IgD-negative memory B cell (primary cell): ENCODE measurements at regions not wholly inside any gene's neighbourhood (a gene's known extent, or its start where the extent isn't known, plus 50 kb on each side); places are given as distances from the start of the nearest gene placed in this dataset.

Experiments
- H3K27ac Mint-ChIP-seq, 3 donors: one replicate each; pipeline ENCODE4 v1.8.0; 2020 to 2022; ENCODE audit warnings: mild to moderate bottlenecking in 3 of 3, mixed read lengths in 3 of 3, moderate library complexity in 1 of 3
- H3K27me3 Mint-ChIP-seq: one replicate; pipeline ENCODE4 v1.8.0; 2021; ENCODE audit warnings: mixed read lengths
- H3K36me3 Mint-ChIP-seq: one replicate; pipeline ENCODE4 v1.8.0; 2020; ENCODE audit warnings: mild to moderate bottlenecking, mixed read lengths
- H3K4me1 Mint-ChIP-seq, 3 donors: one replicate each; pipeline ENCODE4 v1.8.0; 2020 to 2022; ENCODE audit warnings: mixed read lengths in 3 of 3, mild to moderate bottlenecking in 1 of 3
- H3K4me3 Mint-ChIP-seq, 4 donors: one replicate each; pipeline ENCODE4 v1.8.0; 2020 to 2022; ENCODE audit warnings: mild to moderate bottlenecking in 4 of 4, mixed read lengths in 4 of 4, moderate library complexity in 3 of 4
- H3K9me3 Mint-ChIP-seq, 3 donors: one replicate each; pipeline ENCODE4 v1.8.0; 2020 to 2021; ENCODE audit warnings: mixed read lengths in 3 of 3, mild to moderate bottlenecking in 1 of 3

DNA sequence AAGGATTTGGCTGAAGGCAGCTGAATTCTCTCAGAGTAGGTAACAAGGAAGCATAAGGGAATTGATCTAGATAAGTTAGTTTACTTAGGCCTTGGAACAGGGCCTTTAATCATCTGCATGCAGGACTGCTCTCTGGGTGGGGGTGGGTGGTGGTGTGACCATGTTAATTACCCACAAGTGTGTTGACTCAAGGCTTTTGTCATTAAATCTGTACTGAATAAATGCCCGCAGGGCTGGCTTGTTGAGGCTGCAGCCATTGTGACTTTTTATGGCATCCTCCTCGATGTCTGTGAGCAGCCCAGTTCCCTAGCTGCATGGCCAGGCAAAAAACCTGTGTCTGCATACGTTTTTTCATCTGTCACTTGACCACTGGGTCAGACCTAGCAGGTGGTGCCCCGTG is 63.5 kb upstream of the ASCC3 start:
- Mint-ChIP-seq H3K9me3 (peaks cover 4 to 23% (median 18%) of the 10 kb centered on the region in 3 donors), H3K4me1 (no peaks in the 10 kb centered on the region), H3K27ac (no peak overlapping the region), H3K4me3 (no peak overlapping the region), H3K27me3 (no peaks in the 10 kb centered on the region), H3K36me3 (peaks cover 1% of the 10 kb centered on the region)

DNA sequence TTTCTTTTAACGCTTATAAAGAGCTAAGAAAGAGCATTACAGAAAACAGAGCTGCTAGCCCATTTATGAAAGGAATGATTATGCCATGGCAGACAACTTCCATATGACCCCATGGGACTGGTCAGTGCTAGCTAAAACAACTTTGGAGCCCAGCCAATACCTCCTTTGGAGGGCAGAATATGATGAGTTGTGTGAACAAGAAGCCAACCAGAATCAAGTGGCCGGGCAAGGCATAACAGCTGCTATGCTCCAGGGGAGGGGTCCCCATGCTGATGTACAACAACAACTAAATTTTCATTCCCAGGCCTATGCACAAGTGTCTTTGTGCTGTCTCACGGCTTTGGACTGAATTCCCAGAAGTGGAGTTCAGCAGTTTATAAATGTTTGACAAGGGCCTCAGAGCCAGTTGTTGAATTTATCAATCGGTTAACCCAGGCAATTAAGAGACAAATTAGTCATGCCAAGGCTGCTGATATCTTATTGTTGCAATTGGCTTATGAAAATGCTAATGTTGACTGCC is 65.0 kb upstream of the ASCC3 start:
- H3K27me3 Mint-ChIP-seq, result no peaks in the 10 kb centered on the region

DNA sequence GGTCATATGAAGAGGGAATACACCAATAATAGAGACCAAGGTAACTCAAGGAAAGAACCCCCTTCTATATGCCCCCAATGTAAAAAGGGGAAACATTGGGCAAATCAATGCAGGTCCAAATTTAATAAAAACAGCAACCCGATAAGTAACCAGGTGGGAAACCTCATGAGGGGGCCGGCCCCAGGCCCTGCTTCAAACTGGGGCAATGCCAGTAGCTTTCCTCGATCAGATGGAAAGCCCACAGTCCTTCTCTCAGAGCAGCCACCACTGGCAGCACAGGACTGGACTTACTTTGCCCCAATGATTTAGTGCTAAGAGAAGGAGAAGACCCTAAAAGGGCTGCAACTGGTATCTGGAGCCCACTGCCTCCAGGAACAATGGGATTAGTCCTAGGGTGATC is 65.6 kb upstream of the ASCC3 start:
- Mint-ChIP-seq H3K4me3 (no peak overlapping the region), H3K27ac (no peak overlapping the region), H3K27me3 (no peaks in the 10 kb centered on the region), H3K4me1 (no peaks in the 10 kb centered on the region), H3K9me3 (peaks cover 4 to 18% (median 17%) of the 10 kb centered on the region in 3 donors), H3K36me3 (peaks cover 1% of the 10 kb centered on the region)

More for the DNA sequence above, 65.0 kb upstream of the ASCC3 start:
- Mint-ChIP-seq H3K9me3 (peaks cover 4 to 18% (median 17%) of the 10 kb centered on the region in 3 donors), H3K4me3 (no peak overlapping the region), H3K27ac (no peak overlapping the region), H3K36me3 (peaks cover 1% of the 10 kb centered on the region), H3K4me1 (no peaks in the 10 kb centered on the region)

DNA sequence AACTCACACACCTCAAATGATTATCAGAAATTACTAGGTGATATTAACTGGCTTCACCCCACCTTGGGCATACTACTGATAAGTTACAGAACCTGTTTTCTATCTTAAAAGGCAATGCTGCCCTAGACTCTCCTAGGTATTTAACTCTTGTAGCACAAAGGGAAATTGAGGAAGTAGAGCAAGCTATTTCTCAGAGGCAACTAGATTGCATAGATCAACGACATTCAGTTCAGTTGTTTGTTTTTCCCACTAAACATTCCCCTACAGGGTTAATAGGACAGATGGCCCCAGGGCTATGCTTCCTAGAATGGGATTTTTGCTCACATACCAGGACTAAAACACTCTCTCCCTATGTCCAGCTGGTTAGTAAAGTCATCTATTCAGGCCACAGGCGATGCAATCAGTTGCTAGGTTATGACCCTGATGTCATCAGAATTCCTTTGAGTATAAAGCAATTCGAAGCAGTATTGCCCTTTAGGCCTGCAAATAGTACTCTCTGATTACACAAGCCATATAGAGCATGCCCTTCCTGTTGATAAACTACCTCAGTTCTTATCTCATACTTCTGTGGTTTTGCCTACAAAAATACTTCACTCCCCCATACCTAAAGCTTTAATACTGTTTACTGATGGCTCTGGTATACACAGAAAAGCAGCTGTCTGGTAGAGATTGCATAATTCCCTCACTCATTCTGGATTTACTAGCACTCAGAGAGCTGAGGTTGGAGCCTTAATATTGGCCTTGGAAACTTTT is 67.4 kb upstream of the ASCC3 start:
- Mint-ChIP-seq H3K4me3 (no peak overlapping the region), H3K27me3 (no peaks in the 10 kb centered on the region), H3K27ac (no peak overlapping the region), H3K36me3 (no peaks in the 10 kb centered on the region), H3K4me1 (no peaks in the 10 kb centered on the region), H3K9me3 (peaks cover 4 to 18% (median 17%) of the 10 kb centered on the region in 3 donors)

DNA sequence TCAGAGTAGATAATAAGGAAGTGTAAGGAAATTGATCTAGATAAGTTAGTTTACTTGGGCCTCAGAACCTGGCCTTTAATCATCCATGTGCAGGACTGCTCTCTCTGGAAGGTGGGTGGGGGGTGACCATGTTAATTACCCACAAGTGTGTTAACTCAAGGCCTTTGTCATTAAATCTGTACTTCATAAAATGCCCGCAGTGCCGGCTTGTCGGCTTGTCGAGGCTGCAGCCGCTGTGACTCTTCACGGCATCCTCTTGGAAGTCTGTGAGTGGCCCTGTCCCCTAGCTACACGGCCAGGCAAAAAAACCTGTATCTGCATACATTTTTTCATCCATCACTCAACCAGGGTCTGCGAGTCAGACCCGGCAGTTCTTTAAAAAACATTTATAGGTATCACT is 70.9 kb upstream of the ASCC3 start:
- no peaks in the 10 kb centered on the region for H3K27me3 Mint-ChIP-seq
- no peak overlapping the region for H3K4me3 Mint-ChIP-seq
- no peaks in the 10 kb centered on the region for H3K36me3 Mint-ChIP-seq
- no peaks in the 10 kb centered on the region for H3K4me1 Mint-ChIP-seq
- no peak overlapping the region for H3K27ac Mint-ChIP-seq
- H3K9me3 Mint-ChIP-seq, result peaks cover 6 to 18% (median 15%) of the 10 kb centered on the region in 3 donors

DNA sequence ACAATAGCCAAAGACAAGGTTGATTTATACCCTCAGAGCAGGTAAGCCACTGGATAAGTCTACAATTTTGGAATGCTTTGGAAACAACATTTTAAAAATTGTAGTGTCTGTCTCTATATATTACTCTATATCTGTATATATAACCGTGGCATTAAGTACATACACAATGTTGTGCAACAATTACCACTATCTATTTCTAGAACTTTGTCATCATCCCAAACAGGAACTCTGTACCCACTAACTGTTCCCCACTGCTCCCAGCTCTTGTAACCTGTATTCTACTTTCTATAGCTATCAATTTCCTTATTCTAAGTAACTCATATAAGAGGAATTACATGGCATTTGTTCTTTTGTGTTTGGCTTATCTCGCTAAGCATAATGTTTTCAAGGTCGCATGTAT is 78.2 kb upstream of the ASCC3 start:
- Mint-ChIP-seq H3K9me3 (peaks cover 0 to 5% (median 0%) of the 10 kb centered on the region in 3 donors), H3K36me3 (peaks cover 2% of the 10 kb centered on the region), H3K4me1 (no peaks in the 10 kb centered on the region), H3K27ac (no peak overlapping the region), H3K27me3 (peaks cover 1% of the 10 kb centered on the region), H3K4me3 (no peak overlapping the region)

DNA sequence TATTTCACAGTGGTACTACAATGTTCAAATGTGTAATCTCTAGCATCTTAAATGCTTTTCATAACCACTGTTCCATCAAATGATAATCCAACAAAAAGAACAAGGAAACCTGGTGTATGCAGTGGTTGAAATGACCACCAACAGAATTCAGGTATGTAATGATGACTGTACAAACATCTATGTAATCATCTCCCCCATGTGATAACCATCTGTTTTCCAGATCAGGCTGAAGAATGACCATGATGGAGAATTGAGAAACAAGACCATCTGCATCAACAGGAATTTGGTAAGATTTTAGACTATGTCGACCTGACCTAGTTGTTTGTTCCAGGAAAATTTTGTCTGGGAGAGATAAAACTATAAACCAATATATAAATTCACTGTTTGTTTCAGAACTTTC is 81.3 kb upstream of the ASCC3 start:
- Mint-ChIP-seq H3K4me3 (no peak overlapping the region), H3K36me3 (peaks cover 2% of the 10 kb centered on the region), H3K27ac (no peak overlapping the region), H3K27me3 (peaks cover 1% of the 10 kb centered on the region), H3K9me3 (peaks cover 0 to 2% (median 0%) of the 10 kb centered on the region in 3 donors), H3K4me1 (no peaks in the 10 kb centered on the region)

DNA sequence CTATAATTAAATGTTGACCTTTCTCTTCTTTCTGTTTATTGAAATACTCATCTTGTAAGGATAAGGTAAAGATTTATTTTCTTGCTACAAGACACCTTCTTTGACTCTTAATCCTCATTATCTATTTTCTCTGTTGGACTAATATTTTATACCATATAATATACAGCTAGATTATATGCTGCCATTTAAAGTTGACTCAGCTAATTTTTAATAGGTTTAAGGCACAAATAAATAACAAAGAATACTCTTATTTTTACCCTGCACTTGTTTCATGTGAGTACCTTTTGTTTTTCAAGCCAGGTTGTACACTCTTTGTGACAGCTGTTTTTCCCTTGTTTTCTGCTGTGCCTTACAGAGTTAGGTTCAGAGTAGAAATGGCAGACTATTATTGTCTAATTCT is 83.9 kb upstream of the ASCC3 start:
- no peak overlapping the region for H3K27ac Mint-ChIP-seq
- H3K4me1 Mint-ChIP-seq, result no peaks in the 10 kb centered on the region
- H3K36me3 Mint-ChIP-seq, result peaks cover under 1% of the 10 kb centered on the region
- no peak overlapping the region for H3K4me3 Mint-ChIP-seq
- H3K9me3 Mint-ChIP-seq, result peaks cover 2 to 5% (median 4%) of the 10 kb centered on the region in 3 donors
- H3K27me3 Mint-ChIP-seq, result peaks cover 3% of the 10 kb centered on the region

DNA sequence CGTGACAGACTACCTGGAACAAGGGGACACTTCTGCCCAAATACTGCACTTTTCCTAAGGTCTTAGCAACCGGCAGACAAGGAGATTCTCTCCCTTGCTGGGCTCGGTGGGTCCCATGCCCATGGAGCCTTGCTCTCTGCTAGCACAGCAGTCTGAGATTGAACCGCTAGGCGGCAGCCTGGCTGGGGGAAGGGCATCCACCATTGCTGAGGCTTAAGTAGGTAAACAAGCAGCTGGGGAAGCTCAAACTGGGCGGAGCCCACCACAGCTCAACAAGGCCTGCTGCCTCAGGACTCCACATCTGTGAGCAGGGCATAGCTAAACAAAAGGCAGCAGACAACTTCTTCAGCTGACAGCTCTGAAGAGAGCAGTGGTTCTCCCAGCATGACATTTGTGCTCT is 87.8 kb upstream of the ASCC3 start:
- Mint-ChIP-seq H3K36me3 (no peaks in the 10 kb centered on the region), H3K27me3 (peaks cover 2% of the 10 kb centered on the region), H3K27ac (no peak overlapping the region), H3K4me3 (no peak overlapping the region), H3K9me3 (peaks cover 3 to 19% (median 12%) of the 10 kb centered on the region in 3 donors), H3K4me1 (no peaks in the 10 kb centered on the region)

DNA sequence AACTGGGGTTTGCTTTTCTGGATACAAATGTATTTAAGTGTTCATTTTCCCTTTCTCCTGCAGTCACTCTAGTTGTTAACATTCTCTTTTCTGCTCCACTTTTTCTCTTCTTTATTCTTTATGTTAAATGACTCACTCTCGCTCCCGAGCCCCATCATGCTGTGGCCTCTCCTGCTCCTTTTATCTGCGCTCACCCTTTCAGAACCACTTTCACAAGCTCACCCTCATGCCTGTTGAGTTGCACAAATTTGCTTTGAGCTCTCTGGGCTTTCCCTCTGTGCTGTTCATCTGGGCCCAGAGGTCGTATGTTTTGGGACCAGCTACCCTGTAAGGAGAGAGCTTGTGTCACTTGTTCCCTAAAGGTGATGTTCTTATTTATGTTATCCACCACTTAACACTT is 98.1 kb upstream of the ASCC3 start:
- peaks cover 0 to 2% (median 0%) of the 10 kb centered on the region in 3 donors for H3K9me3 Mint-ChIP-seq
- no peak overlapping the region for H3K4me3 Mint-ChIP-seq
- H3K27me3 Mint-ChIP-seq, result no peaks in the 10 kb centered on the region
- H3K36me3 Mint-ChIP-seq, result no peaks in the 10 kb centered on the region
- H3K27ac Mint-ChIP-seq, result no peak overlapping the region
- H3K4me1 Mint-ChIP-seq, result no peaks in the 10 kb centered on the region

DNA sequence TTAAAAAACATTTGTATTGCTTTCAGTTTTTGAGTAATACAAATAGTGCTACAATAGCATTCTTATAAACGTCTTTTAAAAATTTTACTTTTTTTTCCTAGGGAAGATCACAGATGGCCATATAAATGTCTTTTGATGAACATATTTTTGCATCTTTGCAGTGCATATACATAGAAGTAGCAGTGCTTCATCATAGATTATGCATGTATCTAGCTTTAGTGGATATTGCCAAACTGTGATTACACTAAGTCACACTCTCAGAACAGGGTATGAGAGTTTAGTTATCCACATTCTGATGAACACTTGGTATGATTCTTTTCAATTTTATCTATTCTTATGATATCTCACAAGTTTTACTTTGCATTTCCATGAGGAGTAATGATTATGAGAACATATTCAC is 99.8 kb upstream of the ASCC3 start:
- Mint-ChIP-seq H3K4me3 (no peak overlapping the region), H3K9me3 (peaks cover 0 to 2% (median 0%) of the 10 kb centered on the region in 3 donors), H3K36me3 (no peaks in the 10 kb centered on the region), H3K27ac (no peak overlapping the region), H3K27me3 (no peaks in the 10 kb centered on the region), H3K4me1 (no peaks in the 10 kb centered on the region)

DNA sequence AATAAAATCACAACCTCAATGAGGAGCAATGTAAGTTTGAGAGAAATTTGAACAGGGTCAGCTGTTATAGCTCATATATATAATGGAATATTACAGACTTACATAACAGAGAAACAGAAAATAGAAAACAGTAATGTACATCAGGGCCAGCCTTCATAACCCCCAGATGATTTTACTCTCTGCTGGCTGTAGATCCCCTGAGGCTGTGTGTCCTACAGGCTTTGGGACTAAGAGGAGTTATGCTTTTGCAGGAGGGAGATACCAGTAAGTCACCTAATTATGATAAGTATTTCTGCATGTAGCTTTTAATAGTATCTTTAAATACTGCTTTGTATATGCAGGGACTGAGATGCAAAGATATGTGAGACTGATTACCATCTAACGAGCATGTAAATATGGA is 105.8 kb upstream of the ASCC3 start:
- Mint-ChIP-seq H3K27ac (no peak overlapping the region), H3K9me3 (no peaks in the 10 kb centered on the region), H3K27me3 (no peaks in the 10 kb centered on the region), H3K36me3 (no peaks in the 10 kb centered on the region), H3K4me1 (no peaks in the 10 kb centered on the region), H3K4me3 (no peak overlapping the region)

DNA sequence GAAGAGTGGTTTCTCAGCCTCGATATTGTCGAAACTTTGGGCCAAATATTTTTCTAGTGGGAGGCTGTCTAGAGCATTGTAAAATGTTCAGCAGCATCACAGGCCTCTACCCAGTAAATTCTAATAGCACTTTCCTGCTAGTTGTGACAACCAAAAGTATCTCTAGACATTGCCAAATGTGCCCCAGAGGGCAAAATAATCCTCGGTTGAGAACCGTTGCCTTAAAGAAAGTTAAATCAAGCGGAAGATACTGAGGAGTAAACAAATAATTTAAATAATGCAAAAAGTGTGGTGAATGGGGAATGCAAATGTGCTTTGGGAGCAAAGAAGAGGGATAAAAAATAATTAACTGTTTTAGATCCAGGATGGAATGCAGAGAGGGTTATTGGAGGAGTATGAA is 106.4 kb upstream of the ASCC3 start:
- Mint-ChIP-seq H3K4me1 (no peaks in the 10 kb centered on the region), H3K9me3 (no peaks in the 10 kb centered on the region), H3K36me3 (no peaks in the 10 kb centered on the region), H3K27me3 (no peaks in the 10 kb centered on the region), H3K27ac (no peak overlapping the region), H3K4me3 (no peak overlapping the region)

DNA sequence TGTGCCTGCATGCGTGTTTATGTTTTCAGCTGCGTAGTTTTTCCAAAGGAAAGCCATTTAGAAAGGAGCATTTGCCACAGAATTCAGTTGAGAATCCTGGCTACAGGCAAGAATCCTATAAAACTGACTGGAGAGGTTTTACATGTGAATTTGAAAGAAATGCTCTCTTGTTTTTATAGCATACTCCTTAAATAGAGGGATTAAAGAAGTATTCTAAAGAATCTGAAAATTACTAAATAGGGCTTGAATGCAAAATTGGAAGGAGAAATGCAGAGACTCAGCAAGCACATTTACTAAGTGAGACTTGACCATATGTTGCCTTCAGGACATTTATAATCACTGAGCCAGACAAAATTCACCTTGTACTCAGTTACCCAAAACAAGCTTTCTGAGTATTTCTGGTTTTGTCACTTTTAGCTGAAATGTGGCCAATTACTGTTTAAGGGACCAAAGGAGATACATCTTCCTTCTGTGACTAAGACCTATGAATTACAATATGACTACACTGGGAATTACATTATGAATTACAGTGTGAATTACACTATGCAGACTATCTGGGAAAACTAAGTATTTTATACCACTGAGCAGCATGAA is 107.4 kb upstream of the ASCC3 start:
- H3K36me3 Mint-ChIP-seq, result no peaks in the 10 kb centered on the region
- H3K4me3 Mint-ChIP-seq, result no peak overlapping the region
- H3K27ac Mint-ChIP-seq, result no peak overlapping the region
- H3K4me1 Mint-ChIP-seq, result no peaks in the 10 kb centered on the region
- H3K27me3 Mint-ChIP-seq, result no peaks in the 10 kb centered on the region
- no peaks in the 10 kb centered on the region for H3K9me3 Mint-ChIP-seq

DNA sequence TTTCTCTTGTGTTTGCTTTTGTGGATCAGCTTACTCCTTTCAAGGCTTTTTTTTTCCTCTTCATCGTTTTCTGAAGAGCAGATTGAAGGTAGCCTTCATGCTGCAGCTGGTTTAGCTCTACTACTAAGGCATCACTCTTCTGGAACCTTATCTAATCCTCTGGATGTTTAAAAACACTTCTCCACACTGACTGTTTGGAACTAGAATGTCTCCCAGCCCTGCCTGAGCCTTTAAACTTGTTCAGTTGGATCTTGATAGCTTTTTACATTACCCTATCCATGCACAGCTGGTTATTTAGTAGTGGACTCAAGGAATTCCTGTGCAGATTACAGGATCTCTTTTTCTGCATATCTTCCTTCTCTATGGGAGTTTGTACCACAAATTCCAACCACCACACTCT is 108.9 kb upstream of the ASCC3 start:
- Mint-ChIP-seq H3K27ac (no peak overlapping the region), H3K9me3 (no peaks in the 10 kb centered on the region), H3K4me3 (no peak overlapping the region), H3K36me3 (no peaks in the 10 kb centered on the region), H3K27me3 (no peaks in the 10 kb centered on the region), H3K4me1 (no peaks in the 10 kb centered on the region)

DNA sequence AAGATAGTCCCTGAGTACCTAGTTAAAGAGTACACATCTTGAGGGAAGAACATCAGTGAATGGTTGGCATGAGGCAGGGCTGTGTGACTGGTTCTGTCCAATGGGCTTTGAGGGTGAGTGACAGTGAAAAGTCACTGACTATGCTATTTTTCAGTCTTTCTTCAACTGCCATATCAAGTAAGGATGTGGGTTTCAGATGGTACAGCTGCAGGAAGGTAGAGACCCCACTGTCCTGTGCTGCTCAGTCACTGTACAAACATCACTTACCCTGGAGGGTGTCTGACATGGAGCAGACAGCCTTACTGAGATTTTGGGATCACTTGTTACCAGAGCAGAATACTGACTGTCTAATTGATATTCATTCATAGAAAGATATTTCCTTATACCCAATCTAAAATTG is 115.3 kb upstream of the ASCC3 start:
- Mint-ChIP-seq H3K4me1 (peaks cover 1 to 4% (median 2%) of the 10 kb centered on the region in 3 donors), H3K27ac (peak overlapping the region in 1 of 3 donors; percentile 12), H3K9me3 (no peaks in the 10 kb centered on the region), H3K4me3 (no peak overlapping the region), H3K36me3 (no peaks in the 10 kb centered on the region), H3K27me3 (no peaks in the 10 kb centered on the region)
